ENCODE measurements at regions not wholly inside any gene's neighbourhood (a gene's known extent, or its start where the extent isn't known, plus 50 kb on each side); places are given as distances from the start of the nearest gene placed in this dataset.

DNA sequence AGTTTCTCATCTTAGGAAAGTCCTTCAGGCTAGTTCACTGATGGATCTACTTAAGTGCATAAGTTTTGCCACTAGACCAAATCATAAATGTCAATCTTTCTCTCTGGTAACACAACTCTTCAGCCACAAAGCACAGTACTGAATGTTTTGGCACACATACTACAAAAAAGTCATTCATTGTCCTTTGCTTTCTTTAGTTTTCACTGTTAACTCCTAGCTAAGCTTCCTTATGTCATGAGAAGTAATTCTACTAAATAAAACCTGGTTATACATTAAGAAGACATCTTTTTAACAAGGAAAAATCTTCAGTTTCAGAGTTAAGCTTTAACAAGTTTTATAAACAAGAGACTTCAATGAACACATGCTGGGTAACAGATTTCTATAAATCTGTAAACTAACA is 379.2 kb upstream of the NFIA start:
- Histone ChIP-seq H3F3A (ENCODE audit: control insufficient read depth, insufficient read depth) (no peaks in the 10 kb centered on the region), H3K36me3 (ENCODE audit: control insufficient read depth, low read length) (no peaks in the 10 kb centered on the region), H3K4me3 (ENCODE audit: low read length) (no peak overlapping the region), H3K79me2 (ENCODE audit: control insufficient read depth, low read length) (no peaks in the 10 kb centered on the region), H3K27ac (ENCODE audit: low read depth, low read length) (no peak overlapping the region), H3K9me3 (ENCODE audit: control insufficient read depth, insufficient read depth, low read length) (no peaks in the 10 kb centered on the region), H3K27me3 (ENCODE audit: control insufficient read depth, low read length) (no peaks in the 10 kb centered on the region), H3K9me2 (replicated peaks; ENCODE audit: control insufficient read depth, low read length) (no peaks in the 10 kb centered on the region), H4K20me1 (ENCODE audit: control insufficient read depth, insufficient read depth, low read depth, low read length) (no peaks in the 10 kb centered on the region), H3K4me1 (ENCODE audit: control insufficient read depth, low read length) (no peaks in the 10 kb centered on the region), H3K4me2 (ENCODE audit: low read length) (no peak overlapping the region)
- TF ChIP-seq, protein P1, sequence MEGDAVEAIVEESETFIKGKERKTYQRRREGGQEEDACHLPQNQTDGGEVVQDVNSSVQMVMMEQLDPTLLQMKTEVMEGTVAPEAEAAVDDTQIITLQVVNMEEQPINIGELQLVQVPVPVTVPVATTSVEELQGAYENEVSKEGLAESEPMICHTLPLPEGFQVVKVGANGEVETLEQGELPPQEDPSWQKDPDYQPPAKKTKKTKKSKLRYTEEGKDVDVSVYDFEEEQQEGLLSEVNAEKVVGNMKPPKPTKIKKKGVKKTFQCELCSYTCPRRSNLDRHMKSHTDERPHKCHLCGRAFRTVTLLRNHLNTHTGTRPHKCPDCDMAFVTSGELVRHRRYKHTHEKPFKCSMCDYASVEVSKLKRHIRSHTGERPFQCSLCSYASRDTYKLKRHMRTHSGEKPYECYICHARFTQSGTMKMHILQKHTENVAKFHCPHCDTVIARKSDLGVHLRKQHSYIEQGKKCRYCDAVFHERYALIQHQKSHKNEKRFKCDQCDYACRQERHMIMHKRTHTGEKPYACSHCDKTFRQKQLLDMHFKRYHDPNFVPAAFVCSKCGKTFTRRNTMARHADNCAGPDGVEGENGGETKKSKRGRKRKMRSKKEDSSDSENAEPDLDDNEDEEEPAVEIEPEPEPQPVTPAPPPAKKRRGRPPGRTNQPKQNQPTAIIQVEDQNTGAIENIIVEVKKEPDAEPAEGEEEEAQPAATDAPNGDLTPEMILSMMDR (IDR thresholded peaks at IDR 0.05; ENCODE audit: low read depth, low read length, poor library complexity, severe bottlenecking), result no peak
- no peak for TF ChIP-seq EZH2phosphoT487 (IDR thresholded peaks at IDR 0.05; ENCODE audit: borderline replicate concordance, low read length)

DNA sequence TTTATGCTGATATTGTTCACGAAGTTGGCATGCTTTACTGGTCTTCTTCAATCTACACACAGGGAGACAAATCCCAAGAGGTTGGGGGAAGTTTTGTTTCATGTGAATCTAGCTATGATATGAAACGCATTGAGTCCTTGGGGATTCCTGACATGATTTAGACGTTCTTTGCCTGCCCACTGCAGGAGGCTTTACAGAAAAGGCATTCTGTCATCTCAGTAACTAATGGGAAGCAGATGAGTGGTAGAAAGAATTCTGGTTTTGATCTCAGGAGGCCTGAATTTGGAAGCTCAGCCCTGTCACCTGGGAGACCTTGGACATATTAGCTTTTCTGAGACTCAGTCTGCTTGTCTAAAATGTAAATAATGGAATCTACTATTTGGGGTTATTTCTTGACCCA is 383.0 kb upstream of the NFIA start:
- TF ChIP-seq, protein P1 (IDR thresholded peaks at IDR 0.05; ENCODE audit: low read depth, low read length, poor library complexity, severe bottlenecking), result no peak
- TF ChIP-seq EZH2phosphoT487 (IDR thresholded peaks at IDR 0.05; ENCODE audit: borderline replicate concordance, low read length), result no peak
- Histone ChIP-seq H3K4me1 (ENCODE audit: control insufficient read depth, low read length) (no peaks in the 10 kb centered on the region), H3K4me3 (ENCODE audit: low read length) (no peak overlapping the region), H3F3A (ENCODE audit: control insufficient read depth, insufficient read depth) (no peaks in the 10 kb centered on the region), H4K20me1 (ENCODE audit: control insufficient read depth, insufficient read depth, low read depth, low read length) (no peaks in the 10 kb centered on the region), H3K27me3 (ENCODE audit: control insufficient read depth, low read length) (no peaks in the 10 kb centered on the region), H3K36me3 (ENCODE audit: control insufficient read depth, low read length) (no peaks in the 10 kb centered on the region), H3K4me2 (ENCODE audit: low read length) (no peak overlapping the region), H3K9me2 (replicated peaks; ENCODE audit: control insufficient read depth, low read length) (no peaks in the 10 kb centered on the region), H3K9me3 (ENCODE audit: control insufficient read depth, insufficient read depth, low read length) (no peaks in the 10 kb centered on the region), H3K79me2 (ENCODE audit: control insufficient read depth, low read length) (no peaks in the 10 kb centered on the region), H3K27ac (ENCODE audit: low read depth, low read length) (no peak overlapping the region)

DNA sequence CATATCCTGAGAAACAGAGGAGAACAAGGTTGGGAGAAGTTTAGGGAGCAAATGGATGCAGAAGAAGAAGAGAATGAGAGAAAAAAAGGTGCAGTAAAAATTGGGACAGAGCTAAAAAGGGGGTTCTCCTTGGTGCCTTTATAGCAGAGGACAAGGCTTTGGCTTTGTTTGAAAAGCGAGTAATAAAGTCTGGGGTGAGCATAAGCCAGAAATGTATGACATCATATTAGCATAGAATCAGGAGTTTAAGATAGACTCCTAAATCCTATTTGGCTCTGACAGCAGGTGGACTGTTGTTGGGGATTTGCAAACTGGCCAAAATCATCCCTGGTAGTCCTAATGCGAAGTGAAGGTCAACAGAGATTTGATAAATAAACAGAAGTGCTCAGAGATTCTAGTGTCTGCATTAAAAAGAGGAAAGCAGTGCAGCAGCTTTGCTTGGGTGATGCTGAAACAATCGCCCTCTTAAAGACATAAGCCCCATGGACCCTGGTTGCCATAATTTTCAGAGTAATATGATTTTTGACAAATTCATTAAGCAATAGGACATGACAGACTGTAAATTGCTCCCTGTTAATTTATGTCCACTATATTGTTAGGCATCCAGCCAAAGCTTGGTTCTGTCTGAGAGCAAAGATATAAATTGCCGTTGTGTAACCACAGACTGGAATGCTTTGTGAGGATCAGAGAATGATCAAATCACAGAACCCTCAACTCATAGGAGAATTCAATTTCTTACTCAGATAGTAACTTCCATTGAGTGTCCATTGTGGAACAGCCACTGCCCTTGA is 385.0 kb upstream of the NFIA start:
- Histone ChIP-seq H3K27me3 (ENCODE audit: control insufficient read depth, low read length) (no peaks in the 10 kb centered on the region), H3K27ac (ENCODE audit: low read depth, low read length) (no peak overlapping the region)

More for the DNA sequence above, 385.0 kb upstream of the NFIA start:
- no peak for TF ChIP-seq EZH2phosphoT487 (IDR thresholded peaks at IDR 0.05; ENCODE audit: borderline replicate concordance, low read length)
- TF ChIP-seq, protein P1 (IDR thresholded peaks at IDR 0.05; ENCODE audit: low read depth, low read length, poor library complexity, severe bottlenecking), result no peak
- H3K4me3 ChIP-seq (ENCODE audit: low read length), result no peak overlapping the region
- H3K4me1 ChIP-seq (ENCODE audit: control insufficient read depth, low read length), result no peaks in the 10 kb centered on the region
- H3K36me3 ChIP-seq (ENCODE audit: control insufficient read depth, low read length), result no peaks in the 10 kb centered on the region
- H3K9me2 ChIP-seq (replicated peaks; ENCODE audit: control insufficient read depth, low read length), result no peaks in the 10 kb centered on the region
- H4K20me1 ChIP-seq (ENCODE audit: control insufficient read depth, insufficient read depth, low read depth, low read length), result no peaks in the 10 kb centered on the region
- H3K4me2 ChIP-seq (ENCODE audit: low read length), result no peak overlapping the region
- no peaks in the 10 kb centered on the region for H3K9me3 ChIP-seq (ENCODE audit: control insufficient read depth, insufficient read depth, low read length)
- no peaks in the 10 kb centered on the region for H3F3A ChIP-seq (ENCODE audit: control insufficient read depth, insufficient read depth)
- H3K79me2 ChIP-seq (ENCODE audit: control insufficient read depth, low read length), result no peaks in the 10 kb centered on the region

Measured in DOHH2 (cell line).